ENCODE measurements at regions not wholly inside any gene's neighbourhood (a gene's known extent, or its start where the extent isn't known, plus 50 kb on each side); places are given as distances from the start of the nearest gene placed in this dataset.

DNA sequence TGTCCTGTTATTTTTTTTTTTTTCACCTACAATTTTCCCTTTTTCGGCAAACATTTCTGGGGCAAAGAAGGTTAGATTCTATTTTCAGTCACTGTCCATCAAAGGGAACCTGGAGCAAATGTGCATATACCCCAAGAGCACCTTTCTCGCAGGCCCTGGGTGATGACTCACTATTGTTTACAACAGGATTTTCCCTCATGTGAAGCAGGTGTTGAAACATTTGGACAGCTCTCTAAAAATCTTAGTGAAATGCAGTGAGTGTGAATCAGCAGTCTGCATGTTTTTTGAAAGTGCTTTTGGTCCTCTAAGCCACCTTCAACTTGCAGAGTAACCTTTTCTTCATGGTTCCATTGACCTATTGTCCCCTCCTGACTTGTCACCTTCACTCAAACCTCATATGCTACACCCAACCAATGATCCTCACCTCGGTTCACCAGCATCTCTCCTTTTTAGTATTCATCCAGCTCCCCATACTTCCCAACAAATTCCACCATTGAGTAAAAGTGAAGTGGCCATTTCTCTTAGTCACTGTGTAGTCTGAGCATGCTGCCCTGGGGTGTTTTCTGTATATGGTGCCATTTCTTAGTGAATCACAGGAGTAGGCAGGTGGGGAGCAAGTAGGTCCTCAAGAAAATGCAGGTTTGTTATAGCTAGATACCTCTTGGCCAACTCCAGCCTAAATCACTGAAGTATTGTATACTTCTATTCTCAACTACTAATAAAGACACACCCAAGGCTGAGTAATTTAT, 260.2 kb downstream of the BMP4 start:
- intact Hi-C loops (cut with DNase I; ENCODE audit: low total_unique reads), result no loop called here

DNA sequence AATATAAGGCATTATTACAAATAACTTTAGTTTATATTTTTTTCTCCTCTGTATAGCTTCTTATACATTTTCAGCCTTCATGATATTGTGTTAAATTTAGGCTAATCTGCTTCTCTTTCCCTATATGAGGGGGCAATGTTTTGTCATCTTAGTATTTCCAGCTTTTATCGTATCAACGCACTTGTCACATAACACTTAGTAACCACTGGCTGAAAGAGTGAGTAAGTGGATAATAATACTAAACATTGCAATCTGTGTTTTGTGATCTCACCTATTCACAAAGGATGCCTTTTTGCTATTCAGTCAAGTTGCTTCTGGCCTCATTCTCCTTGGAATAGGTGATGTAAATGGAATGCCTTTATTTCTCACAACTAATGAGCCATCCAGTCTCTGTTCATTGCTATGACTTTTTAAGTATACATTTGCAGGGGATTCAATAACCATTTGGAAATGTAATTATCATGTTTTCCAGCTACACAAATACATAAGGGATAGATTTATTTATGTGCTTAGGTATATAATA, 260.9 kb downstream of the BMP4 start:
- no peaks in the 10 kb centered on the region for H3K9me3 ChIP-seq

More for the DNA sequence above, 260.2 kb downstream of the BMP4 start:
- no peak for TF ChIP-seq POLR2A (IDR thresholded peaks at IDR 0.05)
- TF ChIP-seq, protein P1, sequence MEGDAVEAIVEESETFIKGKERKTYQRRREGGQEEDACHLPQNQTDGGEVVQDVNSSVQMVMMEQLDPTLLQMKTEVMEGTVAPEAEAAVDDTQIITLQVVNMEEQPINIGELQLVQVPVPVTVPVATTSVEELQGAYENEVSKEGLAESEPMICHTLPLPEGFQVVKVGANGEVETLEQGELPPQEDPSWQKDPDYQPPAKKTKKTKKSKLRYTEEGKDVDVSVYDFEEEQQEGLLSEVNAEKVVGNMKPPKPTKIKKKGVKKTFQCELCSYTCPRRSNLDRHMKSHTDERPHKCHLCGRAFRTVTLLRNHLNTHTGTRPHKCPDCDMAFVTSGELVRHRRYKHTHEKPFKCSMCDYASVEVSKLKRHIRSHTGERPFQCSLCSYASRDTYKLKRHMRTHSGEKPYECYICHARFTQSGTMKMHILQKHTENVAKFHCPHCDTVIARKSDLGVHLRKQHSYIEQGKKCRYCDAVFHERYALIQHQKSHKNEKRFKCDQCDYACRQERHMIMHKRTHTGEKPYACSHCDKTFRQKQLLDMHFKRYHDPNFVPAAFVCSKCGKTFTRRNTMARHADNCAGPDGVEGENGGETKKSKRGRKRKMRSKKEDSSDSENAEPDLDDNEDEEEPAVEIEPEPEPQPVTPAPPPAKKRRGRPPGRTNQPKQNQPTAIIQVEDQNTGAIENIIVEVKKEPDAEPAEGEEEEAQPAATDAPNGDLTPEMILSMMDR (IDR thresholded peaks at IDR 0.05), result no peak
- Histone ChIP-seq H3K27me3 (no peaks in the 10 kb centered on the region), H3K4me1 (no peaks in the 10 kb centered on the region), H3K4me3 (no peak overlapping the region), H3K36me3 (ENCODE audit: low read depth, missing control alignments) (no peaks in the 10 kb centered on the region), H3K9me3 (no peaks in the 10 kb centered on the region), H3K27ac (no peak overlapping the region)
- 87 to 98% methylated on average over 3 of the region's 3 CpGs for WGBS, 2 donors
- no peak for DNase-seq

DNA sequence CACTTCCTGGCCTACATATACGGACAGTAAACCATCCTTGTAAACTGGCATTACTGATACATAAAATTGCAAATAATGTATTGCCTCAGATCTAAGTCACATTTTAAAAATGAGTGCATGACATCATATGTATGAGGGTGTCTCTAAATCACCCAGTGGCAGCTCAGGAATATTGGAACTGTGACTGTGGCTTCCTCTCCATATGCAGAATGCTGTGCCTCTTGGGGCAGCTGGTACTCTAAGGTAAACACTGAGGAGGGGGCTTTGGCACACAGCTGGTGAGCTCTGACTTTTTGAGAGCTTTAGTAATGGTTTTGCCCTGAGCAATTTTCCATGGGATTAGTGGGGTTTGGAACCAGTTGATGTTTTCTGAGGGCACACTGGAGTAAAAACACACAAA, 263.7 kb downstream of the BMP4 start:
- DNase-seq, result no peak
- H3K4me3 ChIP-seq, result no peak overlapping the region
- no peak for TF ChIP-seq POLR2A (IDR thresholded peaks at IDR 0.05)
- TF ChIP-seq, protein P1 (IDR thresholded peaks at IDR 0.05), result no peak
- H3K27me3 ChIP-seq, result no peaks in the 10 kb centered on the region
- H3K27ac ChIP-seq, result no peak overlapping the region
- no peaks in the 10 kb centered on the region for H3K4me1 ChIP-seq
- intact Hi-C loops (cut with DNase I; ENCODE audit: low total_unique reads), result no loop called here
- H3K36me3 ChIP-seq (ENCODE audit: low read depth, missing control alignments), result no peaks in the 10 kb centered on the region
- 74 to 95% methylated on average over 1 of the region's 1 CpG for WGBS, 2 donors
- H3K9me3 ChIP-seq, result no peaks in the 10 kb centered on the region

More for the DNA sequence above, 260.9 kb downstream of the BMP4 start:
- WGBS, 2 donors, result 97 to 98% methylated on average over 2 of the region's 2 CpGs
- Histone ChIP-seq H3K4me1 (no peaks in the 10 kb centered on the region), H3K4me3 (no peak overlapping the region), H3K27ac (no peak overlapping the region), H3K36me3 (ENCODE audit: low read depth, missing control alignments) (no peaks in the 10 kb centered on the region), H3K27me3 (no peaks in the 10 kb centered on the region)
- intact Hi-C loops (cut with DNase I; ENCODE audit: low total_unique reads), result no loop called here
- TF ChIP-seq POLR2A (IDR thresholded peaks at IDR 0.05), result no peak
- TF ChIP-seq, protein P1 (IDR thresholded peaks at IDR 0.05), result no peak
- DNase-seq, result no peak

DNA sequence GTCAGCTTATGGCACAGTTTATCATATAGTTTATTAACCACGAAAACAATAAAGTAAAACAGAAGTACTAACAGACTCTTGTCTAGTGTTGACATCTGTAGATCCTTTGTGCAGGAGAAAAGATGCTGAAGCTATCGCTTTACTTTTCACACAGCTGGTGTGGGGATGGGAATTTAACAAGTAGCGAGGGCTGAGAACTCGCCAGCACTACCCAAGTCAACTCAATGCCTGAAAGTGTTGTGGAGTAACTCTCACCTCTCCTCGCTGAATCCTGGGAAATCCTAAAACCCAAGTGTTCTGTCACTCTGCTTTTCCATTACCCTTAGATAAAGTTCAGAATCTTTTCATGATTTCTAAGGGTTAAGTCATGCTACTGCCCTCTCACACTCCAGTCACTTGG, 264.2 kb downstream of the BMP4 start:
- intact Hi-C loops (cut with DNase I; ENCODE audit: low total_unique reads), result no loop called here
- H3K4me1 ChIP-seq, result no peaks in the 10 kb centered on the region
- H3K27ac ChIP-seq, result no peak overlapping the region
- no peak overlapping the region for H3K4me3 ChIP-seq
- no peaks in the 10 kb centered on the region for H3K9me3 ChIP-seq
- no peak for DNase-seq
- no peaks in the 10 kb centered on the region for H3K36me3 ChIP-seq (ENCODE audit: low read depth, missing control alignments)
- 95 to 97% methylated on average over 5 of the region's 5 CpGs for WGBS, 2 donors
- H3K27me3 ChIP-seq, result no peaks in the 10 kb centered on the region
- no peak for TF ChIP-seq POLR2A (IDR thresholded peaks at IDR 0.05)
- TF ChIP-seq, protein P1 (IDR thresholded peaks at IDR 0.05), result no peak

DNA sequence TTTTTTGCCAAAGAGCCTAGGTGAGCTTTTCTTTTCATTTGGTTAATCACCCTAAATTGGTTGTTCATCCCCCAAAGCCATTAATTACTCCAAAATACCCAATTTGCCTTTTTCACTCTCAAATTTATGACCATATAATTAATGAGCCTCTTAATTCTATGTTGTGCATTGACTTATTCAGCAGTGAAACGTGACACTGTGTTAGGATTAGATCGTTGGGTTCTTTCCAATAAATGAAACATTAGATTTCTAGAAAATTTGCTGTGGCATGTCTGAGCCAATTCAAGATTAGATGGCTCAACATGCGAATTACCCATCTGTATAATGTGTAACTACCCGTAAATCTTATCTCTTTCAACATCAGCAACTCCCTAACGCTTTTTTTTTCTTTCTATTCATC, 273.4 kb downstream of the BMP4 start:
- Histone ChIP-seq H3K27me3 (no peaks in the 10 kb centered on the region), H3K27ac (no peak overlapping the region), H3K36me3 (ENCODE audit: low read depth, missing control alignments) (no peaks in the 10 kb centered on the region), H3K4me3 (no peak overlapping the region), H3K4me1 (no peaks in the 10 kb centered on the region), H3K9me3 (no peaks in the 10 kb centered on the region)
- TF ChIP-seq POLR2A (IDR thresholded peaks at IDR 0.05), result no peak
- TF ChIP-seq, protein P1 (IDR thresholded peaks at IDR 0.05), result no peak
- WGBS, 2 donors, result 75 to 79% methylated on average over 5 of the region's 5 CpGs
- no peak for DNase-seq
- intact Hi-C loops (cut with DNase I; ENCODE audit: low total_unique reads), result no loop called here

Measured in testis (tissue), 2 donors.